Esophagus squamous epithelium (tissue), 4 donors: ENCODE measurements at regions not wholly inside any gene's neighbourhood (a gene's known extent, or its start where the extent isn't known, plus 50 kb on each side); places are given as distances from the start of the nearest gene placed in this dataset.

ENCODE experiments used
- CTCF ChIP-seq, 6 experiments: fragments of 450-650 bp in 4 of 6; fragments of 200-600 bp in 2 of 6; sonication (generic) in 2 of 6; IDR thresholded peaks; one replicate each; pipeline ENCODE4 v1.5.1; 2016 to 2019; ENCODE audit warnings: antibody characterized with exemption in 6 of 6, mild to moderate bottlenecking in 4 of 6, moderate library complexity in 4 of 6
- POLR2A ChIP-seq, 4 donors: fragments of 450-650 bp; IDR thresholded peaks; one replicate each; pipeline ENCODE4 v1.6.1; 2017; ENCODE audit warnings: antibody characterized with exemption in 4 of 4, mild to moderate bottlenecking in 4 of 4, moderate library complexity in 3 of 4

- TF ChIP-seq CTCF (IDR thresholded peaks at IDR 0.05) (no peak), POLR2A (IDR thresholded peaks at IDR 0.05) (no peak)
These were observed 809.0 kb upstream of the DIAPH2 start for GRCh38 chrX:95875661-95876060.
